Hematopoietic multipotent progenitor cell treated with erythropoietin and hydrocortisone succinate and interleukin-3 and kit ligand, for 6 days (in vitro differentiated cells): ENCODE measurements at regions not wholly inside any gene's neighbourhood (a gene's known extent, or its start where the extent isn't known, plus 50 kb on each side); places are given as distances from the start of the nearest gene placed in this dataset.
"Not testable (repeated sequence)": the region's sequence is repeated elsewhere in the genome, so short reads cannot be mapped to it uniquely, and the experiment has no call there.

Source experiments
- DNase-seq: peaks from one replicate; pipeline ENCODE4 v3.0.0-alpha.2; 2015

DNA sequence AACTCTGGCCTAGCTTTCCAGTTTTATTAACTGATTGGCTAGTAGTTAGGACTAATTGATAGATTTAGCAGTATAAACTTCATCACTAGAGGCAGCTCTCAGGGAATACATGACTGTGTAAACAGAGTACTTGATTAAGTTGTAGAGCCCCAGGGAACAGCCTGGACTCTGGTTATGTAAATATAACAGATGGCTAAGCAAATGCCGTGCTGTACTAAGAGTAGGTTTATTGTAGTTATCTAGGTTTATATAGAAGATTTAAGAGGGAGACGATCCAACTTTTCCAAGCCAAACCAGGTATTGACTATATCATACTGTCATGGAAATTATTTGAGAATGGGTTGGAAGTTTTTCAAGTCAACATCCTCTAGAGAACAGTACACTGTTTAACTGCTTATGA, 463.4 kb upstream of the GRID2 start:
- no peak for DNase-seq

GRCh38 chr4:91846233-91846632, 457.5 kb upstream of the GRID2 start:
- DNase-seq = no peak

DNA sequence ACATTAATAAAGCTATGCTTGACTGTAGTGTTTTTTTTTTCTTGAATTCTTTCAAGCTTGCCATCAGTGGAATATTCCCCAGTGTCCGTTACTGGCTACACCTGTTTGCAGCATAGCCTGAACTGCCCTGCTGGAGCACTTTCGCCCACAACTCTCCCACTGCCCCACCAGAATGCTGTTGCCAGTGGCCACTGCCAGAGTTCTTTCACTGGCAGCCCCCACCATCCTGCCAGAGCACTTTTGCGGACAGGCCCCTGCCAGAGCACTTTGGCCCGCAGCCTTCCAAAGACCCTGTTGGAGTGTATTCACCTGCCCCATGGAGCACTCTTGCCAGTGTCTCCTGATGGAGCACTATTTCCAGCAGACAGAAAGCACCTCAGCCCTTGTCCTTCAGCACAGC, 452.3 kb upstream of the GRID2 start:
- DNase-seq = no peak

DNA sequence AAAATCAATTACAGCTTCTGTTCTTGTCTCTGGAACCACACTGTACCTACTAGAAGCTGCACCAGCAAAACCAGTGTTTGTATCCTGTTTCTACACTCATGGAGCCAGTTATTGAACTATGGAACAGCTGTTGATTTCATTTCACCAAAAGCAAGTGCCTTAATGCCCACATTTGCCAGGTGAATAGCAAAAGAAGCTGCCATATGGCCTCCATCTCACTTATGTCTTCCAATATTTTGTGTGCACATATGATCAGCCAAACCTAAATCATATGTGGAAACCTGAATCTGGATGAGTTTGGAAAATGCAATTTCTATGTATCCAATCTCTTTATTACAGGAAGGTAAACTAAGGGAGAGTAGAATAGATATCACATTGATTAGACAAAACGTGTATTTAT, 415.8 kb upstream of the GRID2 start:
- DNase-seq = no peak

DNA sequence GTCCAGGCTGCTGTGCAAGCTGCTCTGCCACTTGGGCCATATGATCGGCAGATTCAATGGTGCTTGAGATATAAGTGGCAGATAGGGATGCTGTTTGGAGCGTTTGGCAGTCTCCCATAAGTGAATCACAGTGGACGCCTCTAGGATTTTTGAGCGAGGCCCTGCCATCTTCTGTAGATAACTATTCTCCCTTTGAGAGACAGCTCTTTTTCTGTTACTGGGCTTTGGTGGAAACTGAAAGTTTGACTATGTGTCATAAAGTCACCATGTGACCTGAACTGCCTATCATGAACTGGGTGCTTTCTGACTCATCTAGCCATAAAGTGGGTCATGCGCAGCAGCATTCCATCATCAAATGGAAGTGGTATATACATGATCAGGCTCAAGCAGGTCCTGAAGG, 412.5 kb upstream of the GRID2 start:
- not testable (repeated sequence) for DNase-seq

- no peak for DNase-seq
Measured at GRCh38 chr4:91894006-91894405, 409.8 kb upstream of the GRID2 start.

GRCh38 chr4:91904556-91904955, 399.2 kb upstream of the GRID2 start:
- no peak for DNase-seq

DNA sequence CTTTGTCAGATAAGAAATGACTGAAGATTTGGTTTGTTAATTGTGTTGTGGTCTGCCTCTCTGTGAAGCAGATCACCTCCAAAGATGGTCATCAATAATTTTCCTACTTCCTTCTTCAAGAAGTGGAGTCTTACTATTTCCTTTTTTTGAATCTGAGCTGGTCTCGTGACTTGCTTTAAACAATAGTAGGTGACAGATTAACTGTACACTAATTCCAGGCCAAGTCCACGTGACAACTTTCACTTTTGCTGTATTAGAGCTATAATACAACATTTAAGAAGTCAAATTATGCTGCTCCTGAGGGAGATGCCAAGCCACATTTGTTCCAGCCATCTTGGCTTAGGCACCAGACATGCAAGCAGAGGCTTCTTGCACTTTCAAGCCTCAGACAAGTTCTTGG, 393.8 kb upstream of the GRID2 start:
- no peak for DNase-seq

DNA sequence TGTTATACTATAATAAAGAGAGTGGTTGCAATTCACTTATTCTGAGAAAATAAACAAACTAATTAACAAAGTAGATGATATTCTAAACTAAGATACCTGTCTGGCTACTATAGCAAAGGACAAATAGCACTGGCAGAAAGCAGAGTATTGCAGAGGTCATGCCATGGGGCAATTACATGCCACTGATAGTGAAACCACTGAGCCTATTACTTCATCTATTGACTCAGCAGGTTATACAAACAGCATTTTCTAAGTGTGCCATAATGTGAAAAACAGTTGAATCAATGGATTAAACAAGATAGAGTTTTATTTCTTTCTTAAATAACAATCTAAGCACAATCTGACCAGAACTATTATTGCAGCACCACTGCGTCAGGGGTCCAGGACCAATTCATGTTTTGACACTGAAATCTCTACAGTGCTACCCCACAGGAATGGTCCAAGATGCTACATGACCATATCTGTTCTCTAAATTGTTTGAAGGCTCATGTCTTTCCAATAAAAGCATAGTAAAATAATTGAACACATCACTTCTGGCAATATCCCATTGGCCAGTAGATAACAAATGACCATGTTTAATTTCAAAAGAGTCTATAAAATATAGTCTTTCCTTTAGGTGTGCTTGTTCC, 389.5 kb upstream of the GRID2 start:
- no peak for DNase-seq

DNA sequence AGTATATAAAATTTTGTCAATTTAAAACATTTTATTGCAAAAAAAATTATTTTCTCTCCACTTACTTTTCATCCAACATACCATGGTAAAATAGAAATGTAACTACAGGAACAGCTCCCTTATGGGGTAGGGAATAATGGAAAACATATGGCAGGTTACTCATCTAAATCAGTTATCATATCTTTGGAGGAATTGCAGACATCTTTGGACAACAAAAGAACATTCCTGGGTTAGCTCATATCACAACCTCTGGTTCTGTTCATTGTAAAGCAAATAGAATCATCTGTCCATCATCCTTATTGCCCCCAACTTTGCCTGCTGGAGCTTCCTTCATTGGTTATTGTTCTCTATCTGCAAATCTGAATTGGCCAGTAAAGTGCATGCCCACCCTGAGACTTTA, 387.5 kb upstream of the GRID2 start:
- no peak for DNase-seq

GRCh38 chr4:91924625-91925024, 379.1 kb upstream of the GRID2 start:
- DNase-seq = no peak

- DNase-seq = no peak
Measured at GRCh38 chr4:91935217-91935616, 368.5 kb upstream of the GRID2 start.

DNA sequence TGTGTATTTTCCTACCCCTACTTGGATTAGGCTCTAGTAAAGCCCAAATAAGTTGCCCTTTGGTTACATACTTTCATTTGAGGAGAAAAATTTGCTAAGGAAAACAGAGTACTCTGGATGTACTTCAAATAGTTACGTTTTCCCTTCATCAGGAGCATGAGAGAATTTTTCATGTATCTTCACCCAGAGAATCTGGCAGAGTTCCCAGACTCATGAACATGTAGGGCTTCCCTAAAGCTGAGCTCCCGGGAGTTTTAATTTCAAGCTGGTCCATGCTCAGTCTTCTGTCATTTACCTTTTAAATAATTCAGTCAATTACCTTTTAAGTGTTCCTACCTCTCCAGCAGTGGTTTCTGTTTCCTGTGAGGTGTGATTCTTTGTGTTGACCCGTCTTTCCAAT, 367.5 kb upstream of the GRID2 start:
- no peak for DNase-seq

DNA sequence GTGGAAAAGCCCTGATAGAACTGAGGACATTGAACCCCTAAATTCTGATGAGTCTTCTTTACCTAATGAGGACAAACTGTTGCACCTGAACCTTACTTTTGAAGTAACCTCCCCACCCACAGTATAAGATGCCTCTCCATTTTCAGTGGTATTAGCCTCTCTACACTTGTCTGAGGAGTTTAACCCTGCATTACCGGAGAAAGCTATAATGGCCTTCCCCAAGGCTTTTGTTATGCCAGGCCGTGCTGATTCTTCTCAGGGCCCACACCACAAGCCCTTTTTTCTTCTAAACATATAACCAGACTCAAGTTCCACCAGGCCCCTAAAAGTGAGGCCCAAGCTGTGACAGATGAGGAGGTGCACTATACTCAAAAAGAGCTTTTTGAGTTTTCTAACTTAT, 345.8 kb upstream of the GRID2 start:
- DNase-seq = no peak

GRCh38 chr4:91958596-91958995, 345.2 kb upstream of the GRID2 start:
- DNase-seq = no peak

GRCh38 chr4:91961504-91961903, 342.3 kb upstream of the GRID2 start:
- DNase-seq = no peak

DNA sequence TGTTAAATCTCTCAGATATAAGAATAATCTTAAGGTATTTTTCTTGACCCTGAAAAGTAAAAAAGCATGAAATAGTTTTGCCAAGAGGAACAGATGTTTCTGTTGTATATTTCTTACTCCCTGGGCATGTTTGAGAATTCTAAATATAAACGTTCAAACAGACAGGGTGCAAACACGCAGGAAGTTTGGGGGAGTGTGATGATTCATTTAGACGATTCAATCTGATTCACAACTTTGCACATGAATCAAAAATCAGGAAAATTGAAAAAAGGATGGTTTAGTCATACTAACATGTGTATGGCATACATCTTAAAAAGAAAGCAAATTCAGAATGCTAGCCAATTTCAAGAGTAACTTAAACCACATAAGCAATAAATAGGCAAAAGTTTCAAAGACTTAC, 340.3 kb upstream of the GRID2 start:
- DNase-seq = no peak

DNA sequence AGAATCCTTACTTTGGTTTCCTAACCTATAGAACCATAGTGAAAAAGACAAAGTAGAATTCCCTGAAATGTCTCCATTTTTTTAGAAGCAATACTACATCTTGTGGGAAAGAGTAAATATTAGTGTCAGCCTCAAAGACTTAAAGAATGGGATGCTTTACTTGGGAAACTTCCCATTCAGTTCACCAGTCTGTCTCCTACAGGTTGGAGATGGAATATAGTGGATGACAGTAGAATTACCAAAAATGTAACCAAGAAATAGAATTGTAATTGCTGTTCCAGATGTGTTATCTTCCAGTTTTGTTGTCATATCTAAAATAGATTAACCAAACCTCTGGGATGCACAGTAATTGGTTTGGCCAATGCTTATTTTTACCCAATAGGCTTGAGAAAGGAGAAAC, 338.6 kb upstream of the GRID2 start:
- no peak for DNase-seq

- no peak for DNase-seq
Measured at GRCh38 chr4:91973479-91974153, 330.1 kb upstream of the GRID2 start.

DNA sequence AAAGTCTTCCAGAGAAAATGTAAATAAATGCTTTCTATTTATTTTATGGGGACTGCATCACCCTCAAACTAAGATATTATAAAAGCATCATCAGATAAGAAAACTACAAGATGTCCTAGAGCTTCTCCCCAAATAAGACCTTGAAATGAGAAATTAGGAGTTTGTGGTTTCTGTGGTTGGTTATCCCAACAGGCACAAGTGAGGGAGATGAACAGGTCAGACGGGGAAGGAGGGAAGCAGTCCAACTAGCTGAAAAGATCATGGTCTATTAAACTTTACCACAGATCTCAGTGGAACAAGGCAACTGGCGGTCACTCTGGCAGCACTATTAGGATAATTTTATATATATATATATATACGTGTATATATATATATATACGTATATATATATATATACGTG, 319.3 kb upstream of the GRID2 start:
- no peak for DNase-seq

DNA sequence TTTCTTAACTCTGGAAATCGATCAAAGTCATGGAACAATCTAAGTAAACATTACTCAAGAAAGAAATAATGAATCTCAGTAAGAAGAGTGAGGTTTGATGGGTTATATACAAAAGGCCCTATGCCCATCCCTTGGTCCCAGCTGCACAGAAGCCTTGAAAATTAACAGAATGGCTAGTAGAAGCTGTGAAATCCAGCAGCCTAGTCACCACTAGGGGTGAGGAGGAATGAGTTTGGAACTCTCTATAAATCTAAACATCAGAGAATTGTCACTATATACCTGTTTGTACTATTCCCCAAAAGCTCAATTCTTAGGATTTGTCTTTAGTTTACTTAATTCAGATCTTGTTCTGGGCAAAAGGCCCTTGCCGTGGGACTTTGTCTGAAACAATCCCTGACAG, 313.9 kb upstream of the GRID2 start:
- no peak for DNase-seq

DNA sequence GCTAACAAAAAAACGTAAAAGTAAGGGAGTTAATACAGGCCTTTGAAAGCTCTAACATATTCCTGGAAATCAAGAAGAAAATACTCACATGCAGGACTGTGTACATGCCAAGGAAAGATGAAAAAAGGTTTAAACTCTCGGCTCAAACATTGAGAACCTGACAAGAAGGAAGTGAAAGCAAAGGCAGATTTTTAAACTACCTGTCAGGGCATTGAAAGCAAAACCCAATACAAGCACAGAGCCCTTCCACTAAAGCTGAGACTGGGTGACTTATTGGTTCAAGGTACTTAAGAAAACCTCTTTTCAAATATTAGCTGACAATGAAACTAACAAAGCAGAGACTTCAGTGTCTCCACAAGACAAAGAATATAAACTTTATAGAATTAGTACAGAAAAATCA, 313.0 kb upstream of the GRID2 start:
- DNase-seq = no peak

DNA sequence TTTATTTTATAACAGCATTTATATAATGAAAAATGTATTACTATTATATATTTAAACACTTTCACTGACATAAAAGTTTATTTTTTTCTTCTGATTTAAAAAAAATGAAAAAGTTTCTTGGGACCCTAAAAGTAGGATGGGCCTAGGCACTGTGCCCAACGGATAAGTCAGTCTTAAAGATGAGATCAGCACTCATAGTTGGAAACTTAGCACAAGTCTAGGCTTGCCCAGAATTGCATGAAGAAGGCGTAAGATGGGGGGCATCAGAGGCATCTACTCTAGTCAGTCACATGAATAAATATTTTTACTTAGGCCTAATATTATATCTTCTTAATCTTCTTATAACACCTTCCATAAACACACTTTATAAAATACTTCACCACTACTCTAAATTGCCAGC, 306.7 kb upstream of the GRID2 start:
- DNase-seq = no peak

GRCh38 chr4:92012899-92013867, 290.6 kb upstream of the GRID2 start:
- no peak for DNase-seq
